ENCODE measurements at regions not wholly inside any gene's neighbourhood (a gene's known extent, or its start where the extent isn't known, plus 50 kb on each side); places are given as distances from the start of the nearest gene placed in this dataset.
"Not testable (repeated sequence)": the region's sequence is repeated elsewhere in the genome, so short reads cannot be mapped to it uniquely, and the experiment has no call there.

- DNase-seq (ENCODE audit: extremely low read depth, low read depth), result no peak
- no peak for TF ChIP-seq CTCF (IDR thresholded peaks at IDR 0.05; ENCODE audit: low read depth, low read length, missing control alignments)
- H3K4me3 ChIP-seq (replicated peaks; ENCODE audit: low read depth, low read length), result no peak overlapping the region
Measured at GRCh38 chr10:53675177-53675576, 902.6 kb upstream of the MBL2 start.

GRCh38 chr10:53667063-53667462, 894.5 kb upstream of the MBL2 start:
- TF ChIP-seq CTCF (IDR thresholded peaks at IDR 0.05; ENCODE audit: low read depth, low read length, missing control alignments), result no peak
- H3K4me3 ChIP-seq (replicated peaks; ENCODE audit: low read depth, low read length), result no peak overlapping the region
- DNase-seq (ENCODE audit: extremely low read depth, low read depth), result no peak

GRCh38 chr10:53664282-53665019, 891.9 kb upstream of the MBL2 start:
- H3K4me3 ChIP-seq (replicated peaks; ENCODE audit: low read depth, low read length), result no peak overlapping the region
- no peak for DNase-seq (ENCODE audit: extremely low read depth, low read depth)
- TF ChIP-seq CTCF (IDR thresholded peaks at IDR 0.05; ENCODE audit: low read depth, low read length, missing control alignments), result no peak

GRCh38 chr10:53650794-53651193, 878.2 kb upstream of the MBL2 start:
- H3K4me3 ChIP-seq (replicated peaks; ENCODE audit: low read depth, low read length), result no peak overlapping the region
- DNase-seq (ENCODE audit: extremely low read depth, low read depth), result no peak
- no peak for TF ChIP-seq CTCF (IDR thresholded peaks at IDR 0.05; ENCODE audit: low read depth, low read length, missing control alignments)

GRCh38 chr10:53647221-53647620, 874.6 kb upstream of the MBL2 start:
- DNase-seq (ENCODE audit: extremely low read depth, low read depth); H3K4me3 ChIP-seq (replicated peaks; ENCODE audit: low read depth, low read length): not testable (repeated sequence)

- TF ChIP-seq CTCF (IDR thresholded peaks at IDR 0.05; ENCODE audit: low read depth, low read length, missing control alignments), result no peak
- H3K4me3 ChIP-seq (replicated peaks; ENCODE audit: low read depth, low read length), result no peak overlapping the region
- no peak for DNase-seq (ENCODE audit: extremely low read depth, low read depth)
Measured at GRCh38 chr10:53646525-53646924, 873.9 kb upstream of the MBL2 start.

GRCh38 chr10:53645951-53646350, 873.4 kb upstream of the MBL2 start:
- H3K4me3 ChIP-seq (replicated peaks; ENCODE audit: low read depth, low read length), result no peak overlapping the region
- TF ChIP-seq CTCF (IDR thresholded peaks at IDR 0.05; ENCODE audit: low read depth, low read length, missing control alignments), result no peak
- DNase-seq (ENCODE audit: extremely low read depth, low read depth), result no peak

Measured in HFF-Myc (cell line).